GM23338 (cell line): ENCODE measurements at regions not wholly inside any gene's neighbourhood (a gene's known extent, or its start where the extent isn't known, plus 50 kb on each side); places are given as distances from the start of the nearest gene placed in this dataset.

Source experiments
- ATAC-seq: fragments of 200-7000 bp; cut with Tn5 transposase; 3 replicates; pipeline ENCODE4 v1.9.1; 2020
- DNase-seq: peaks from one replicate; pipeline ENCODE4 v3.0.0-alpha.2; 2015; ENCODE audit warnings: low spot score
- H2AFZ ChIP-seq: fragments of 200-600 bp; sonication (generic); 2 replicates; pipeline ENCODE4 v1.8.0; 2016; ENCODE audit warnings: antibody characterized with exemption, mild to moderate bottlenecking, moderate library complexity
- H3F3A ChIP-seq: fragments of 200-600 bp; sonication (generic); replicated peaks from 2 replicates; pipeline ENCODE4 v1.8.0; 2017; ENCODE audit warnings: antibody characterized with exemption, mixed run types, low read depth
- H3K27ac ChIP-seq: fragments of 200-600 bp; sonication (generic); 2 replicates; pipeline ENCODE4 v1.6.1; 2016; ENCODE audit warnings: low read depth
- H3K27me3 ChIP-seq: fragments of 200-600 bp; sonication (generic); 2 replicates; pipeline ENCODE4 v1.8.0; 2016; ENCODE audit warnings: mild to moderate bottlenecking, mixed run types, moderate library complexity; ENCODE audit not compliant: insufficient read depth
- H3K36me3 ChIP-seq: fragments of 200-600 bp; sonication (generic); 2 replicates; pipeline ENCODE4 v1.8.0; 2016; ENCODE audit warnings: mild to moderate bottlenecking; ENCODE audit not compliant: insufficient read depth
- H3K4me1 ChIP-seq: fragments of 200-600 bp; sonication (generic); 2 replicates; pipeline ENCODE4 v1.8.0; 2016; ENCODE audit warnings: mild to moderate bottlenecking, moderate library complexity; ENCODE audit not compliant: insufficient read depth
- H3K4me2 ChIP-seq: fragments of 200-600 bp; sonication (generic); 2 replicates; pipeline ENCODE4 v1.7.1; 2017; ENCODE audit warnings: mixed run types
- H3K4me3 ChIP-seq: fragments of 200-600 bp; sonication (generic); 2 replicates; pipeline ENCODE4 v1.6.1; 2016; ENCODE audit warnings: mixed run types
- H3K79me2 ChIP-seq: fragments of 200-600 bp; sonication (generic); replicated peaks from 2 replicates; pipeline ENCODE4 v1.8.0; 2017; ENCODE audit warnings: mild to moderate bottlenecking; ENCODE audit not compliant: insufficient read depth
- H3K9me2 ChIP-seq: fragments of 200-600 bp; sonication (generic); 2 replicates; pipeline ENCODE4 v1.8.0; 2017; ENCODE audit not compliant: insufficient read depth
- H4K20me1 ChIP-seq: fragments of 200-600 bp; sonication (generic); replicated peaks from 2 replicates; pipeline ENCODE4 v1.8.0; 2017; ENCODE audit warnings: mild to moderate bottlenecking; ENCODE audit not compliant: insufficient read depth
- H3K27ac Mint-ChIP-seq: 2 replicates; pipeline ENCODE4 v1.8.0; 2020; ENCODE audit warnings: inconsistent platforms, mild to moderate bottlenecking, moderate library complexity, mixed read lengths
- H3K27me3 Mint-ChIP-seq: 3 replicates; pipeline ENCODE4 v1.8.0; 2022; ENCODE audit warnings: low read depth, mild to moderate bottlenecking, moderate library complexity, mixed read lengths, inconsistent platforms; ENCODE audit not compliant: insufficient read depth, poor library complexity
- H3K36me3 Mint-ChIP-seq: 3 replicates; pipeline ENCODE4 v1.8.0; 2021; ENCODE audit warnings: low read depth, mild to moderate bottlenecking, inconsistent platforms, moderate library complexity, mixed read lengths
- H3K4me1 Mint-ChIP-seq: 3 replicates; pipeline ENCODE4 v1.8.0; 2020; ENCODE audit warnings: mild to moderate bottlenecking, inconsistent platforms, mixed read lengths
- H3K4me3 Mint-ChIP-seq: 3 replicates; pipeline ENCODE4 v1.8.0; 2021; ENCODE audit warnings: moderate library complexity, mild to moderate bottlenecking, inconsistent platforms, mixed read lengths
- H3K9me3 Mint-ChIP-seq: 3 replicates; pipeline ENCODE4 v1.8.0; 2020; ENCODE audit warnings: moderate library complexity, mild to moderate bottlenecking, inconsistent platforms, mixed read lengths
- CREB1 ChIP-seq: fragments of 250-450 bp; sonication (Bioruptor Pico); IDR thresholded peaks from 2 replicates; pipeline ENCODE4 v1.5.0; 2020; ENCODE audit warnings: low read depth, mild to moderate bottlenecking, moderate library complexity
- ETS1 ChIP-seq: IDR thresholded peaks from 2 replicates; pipeline ENCODE4 v1.6.1; 2016; ENCODE audit warnings: antibody characterized with exemption
- NANOG ChIP-seq: IDR thresholded peaks from 2 replicates; pipeline ENCODE4 v1.6.1; 2016; ENCODE audit warnings: antibody characterized with exemption, borderline replicate concordance
- STAT1 ChIP-seq: IDR thresholded peaks from one replicate; pipeline ENCODE4 v1.6.1; 2016; ENCODE audit warnings: antibody characterized with exemption; ENCODE audit not compliant: unreplicated experiment
- ZNF114 ChIP-seq: fragments of 250-450 bp; sonication (Bioruptor Pico); IDR thresholded peaks from 2 replicates; pipeline ENCODE4 v1.5.0; 2020; ENCODE audit warnings: mild to moderate bottlenecking, moderate library complexity
- TF ChIP-seq, protein P1 (sequence below), 2 experiments: fragments of 200-600 bp in 1 of 2; sonication (generic) in 1 of 2; conservative IDR thresholded peaks; 2 replicates each; pipeline versions ENCODE4 v1.5.1 to v1.6.1; 2016 to 2017; ENCODE audit warnings: antibody characterized with exemption in 2 of 2, low read depth in 2 of 2, mild to moderate bottlenecking in 2 of 2, moderate library complexity in 1 of 2
- TF ChIP-seq, protein P2 (sequence below): fragments of 250-450 bp; sonication (Bioruptor Pico); IDR thresholded peaks from 2 replicates; pipeline ENCODE4 v1.5.0; 2020; ENCODE audit warnings: mild to moderate bottlenecking, moderate library complexity

- TF ChIP-seq ETS1 (no peak), CREB1 (no peak), STAT1 (no peak), ZNF114 (CRISPR knock-in tag) (no peak)
- TF ChIP-seq, protein P1, sequence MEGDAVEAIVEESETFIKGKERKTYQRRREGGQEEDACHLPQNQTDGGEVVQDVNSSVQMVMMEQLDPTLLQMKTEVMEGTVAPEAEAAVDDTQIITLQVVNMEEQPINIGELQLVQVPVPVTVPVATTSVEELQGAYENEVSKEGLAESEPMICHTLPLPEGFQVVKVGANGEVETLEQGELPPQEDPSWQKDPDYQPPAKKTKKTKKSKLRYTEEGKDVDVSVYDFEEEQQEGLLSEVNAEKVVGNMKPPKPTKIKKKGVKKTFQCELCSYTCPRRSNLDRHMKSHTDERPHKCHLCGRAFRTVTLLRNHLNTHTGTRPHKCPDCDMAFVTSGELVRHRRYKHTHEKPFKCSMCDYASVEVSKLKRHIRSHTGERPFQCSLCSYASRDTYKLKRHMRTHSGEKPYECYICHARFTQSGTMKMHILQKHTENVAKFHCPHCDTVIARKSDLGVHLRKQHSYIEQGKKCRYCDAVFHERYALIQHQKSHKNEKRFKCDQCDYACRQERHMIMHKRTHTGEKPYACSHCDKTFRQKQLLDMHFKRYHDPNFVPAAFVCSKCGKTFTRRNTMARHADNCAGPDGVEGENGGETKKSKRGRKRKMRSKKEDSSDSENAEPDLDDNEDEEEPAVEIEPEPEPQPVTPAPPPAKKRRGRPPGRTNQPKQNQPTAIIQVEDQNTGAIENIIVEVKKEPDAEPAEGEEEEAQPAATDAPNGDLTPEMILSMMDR (conservative IDR thresholded peaks at IDR 0.05; ENCODE audit: low read depth in 2 of 2) = no peak
Measured at GRCh38 chr2:7896940-7897487, 784.8 kb upstream of the ID2 start (continued).

GRCh38 chr2:7899241-7899640, 782.6 kb upstream of the ID2 start:
- Histone ChIP-seq H3F3A (peaks cover 14% of the 10 kb centered on the region; the same call in 1 of the 2 replicates), H3K4me2 (peak overlapping the region; percentile 48), H3K4me1 (peaks cover 26% of the 10 kb centered on the region), H3K27me3 (no peaks in the 10 kb centered on the region), H3K36me3 (peaks cover 7% of the 10 kb centered on the region; the same call in 1 of the 2 replicates), H3K27ac (peak overlapping the region; percentile 90), H4K20me1 (no peaks in the 10 kb centered on the region), H3K4me3 (no peak overlapping the region), H2AFZ (no peak overlapping the region), H3K79me2 (no peaks in the 10 kb centered on the region), H3K9me2 (peaks cover 16% of the 10 kb centered on the region)
- Mint-ChIP-seq H3K4me3 (no peak overlapping the region), H3K9me3 (peaks cover 25% of the 10 kb centered on the region), H3K27ac (peak overlapping the region; percentile 7; the same call in 1 of the 2 replicates), H3K4me1 (peaks cover 39% of the 10 kb centered on the region), H3K27me3 (peaks cover 2% of the 10 kb centered on the region), H3K36me3 (peaks cover 57% of the 10 kb centered on the region)
- ATAC-seq (peak; percentile 22), DNase-seq (peak; percentile 23)
- TF ChIP-seq STAT1 (no peak), NANOG (no peak), CREB1 (no peak), ETS1 (no peak)
- TF ChIP-seq, protein P2, sequence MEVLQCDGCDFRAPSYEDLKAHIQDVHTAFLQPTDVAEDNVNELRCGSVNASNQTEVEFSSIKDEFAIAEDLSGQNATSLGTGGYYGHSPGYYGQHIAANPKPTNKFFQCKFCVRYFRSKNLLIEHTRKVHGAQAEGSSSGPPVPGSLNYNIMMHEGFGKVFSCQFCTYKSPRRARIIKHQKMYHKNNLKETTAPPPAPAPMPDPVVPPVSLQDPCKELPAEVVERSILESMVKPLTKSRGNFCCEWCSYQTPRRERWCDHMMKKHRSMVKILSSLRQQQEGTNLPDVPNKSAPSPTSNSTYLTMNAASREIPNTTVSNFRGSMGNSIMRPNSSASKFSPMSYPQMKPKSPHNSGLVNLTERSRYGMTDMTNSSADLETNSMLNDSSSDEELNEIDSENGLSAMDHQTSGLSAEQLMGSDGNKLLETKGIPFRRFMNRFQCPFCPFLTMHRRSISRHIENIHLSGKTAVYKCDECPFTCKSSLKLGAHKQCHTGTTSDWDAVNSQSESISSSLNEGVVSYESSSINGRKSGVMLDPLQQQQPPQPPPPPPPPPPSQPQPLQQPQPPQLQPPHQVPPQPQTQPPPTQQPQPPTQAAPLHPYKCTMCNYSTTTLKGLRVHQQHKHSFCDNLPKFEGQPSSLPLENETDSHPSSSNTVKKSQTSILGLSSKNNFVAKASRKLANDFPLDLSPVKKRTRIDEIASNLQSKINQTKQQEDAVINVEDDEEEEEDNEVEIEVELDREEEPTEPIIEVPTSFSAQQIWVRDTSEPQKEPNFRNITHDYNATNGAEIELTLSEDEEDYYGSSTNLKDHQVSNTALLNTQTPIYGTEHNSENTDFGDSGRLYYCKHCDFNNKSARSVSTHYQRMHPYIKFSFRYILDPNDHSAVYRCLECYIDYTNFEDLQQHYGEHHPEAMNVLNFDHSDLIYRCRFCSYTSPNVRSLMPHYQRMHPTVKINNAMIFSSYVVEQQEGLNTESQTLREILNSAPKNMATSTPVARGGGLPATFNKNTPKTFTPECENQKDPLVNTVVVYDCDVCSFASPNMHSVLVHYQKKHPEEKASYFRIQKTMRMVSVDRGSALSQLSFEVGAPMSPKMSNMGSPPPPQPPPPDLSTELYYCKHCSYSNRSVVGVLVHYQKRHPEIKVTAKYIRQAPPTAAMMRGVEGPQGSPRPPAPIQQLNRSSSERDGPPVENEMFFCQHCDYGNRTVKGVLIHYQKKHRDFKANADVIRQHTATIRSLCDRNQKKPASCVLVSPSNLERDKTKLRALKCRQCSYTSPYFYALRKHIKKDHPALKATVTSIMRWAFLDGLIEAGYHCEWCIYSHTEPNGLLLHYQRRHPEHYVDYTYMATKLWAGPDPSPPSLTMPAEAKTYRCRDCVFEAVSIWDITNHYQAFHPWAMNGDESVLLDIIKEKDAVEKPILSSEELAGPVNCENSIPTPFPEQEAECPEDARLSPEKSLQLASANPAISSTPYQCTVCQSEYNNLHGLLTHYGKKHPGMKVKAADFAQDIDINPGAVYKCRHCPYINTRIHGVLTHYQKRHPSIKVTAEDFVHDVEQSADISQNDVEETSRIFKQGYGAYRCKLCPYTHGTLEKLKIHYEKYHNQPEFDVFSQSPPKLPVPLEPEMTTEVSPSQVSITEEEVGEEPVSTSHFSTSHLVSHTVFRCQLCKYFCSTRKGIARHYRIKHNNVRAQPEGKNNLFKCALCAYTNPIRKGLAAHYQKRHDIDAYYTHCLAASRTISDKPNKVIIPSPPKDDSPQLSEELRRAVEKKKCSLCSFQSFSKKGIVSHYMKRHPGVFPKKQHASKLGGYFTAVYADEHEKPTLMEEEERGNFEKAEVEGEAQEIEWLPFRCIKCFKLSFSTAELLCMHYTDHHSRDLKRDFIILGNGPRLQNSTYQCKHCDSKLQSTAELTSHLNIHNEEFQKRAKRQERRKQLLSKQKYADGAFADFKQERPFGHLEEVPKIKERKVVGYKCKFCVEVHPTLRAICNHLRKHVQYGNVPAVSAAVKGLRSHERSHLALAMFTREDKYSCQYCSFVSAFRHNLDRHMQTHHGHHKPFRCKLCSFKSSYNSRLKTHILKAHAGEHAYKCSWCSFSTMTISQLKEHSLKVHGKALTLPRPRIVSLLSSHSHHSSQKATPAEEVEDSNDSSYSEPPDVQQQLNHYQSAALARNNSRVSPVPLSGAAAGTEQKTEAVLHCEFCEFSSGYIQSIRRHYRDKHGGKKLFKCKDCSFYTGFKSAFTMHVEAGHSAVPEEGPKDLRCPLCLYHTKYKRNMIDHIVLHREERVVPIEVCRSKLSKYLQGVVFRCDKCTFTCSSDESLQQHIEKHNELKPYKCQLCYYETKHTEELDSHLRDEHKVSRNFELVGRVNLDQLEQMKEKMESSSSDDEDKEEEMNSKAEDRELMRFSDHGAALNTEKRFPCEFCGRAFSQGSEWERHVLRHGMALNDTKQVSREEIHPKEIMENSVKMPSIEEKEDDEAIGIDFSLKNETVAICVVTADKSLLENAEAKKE (CRISPR knock-in tag) = no peak
